ENCODE measurements at regions not wholly inside any gene's neighbourhood (a gene's known extent, or its start where the extent isn't known, plus 50 kb on each side); places are given as distances from the start of the nearest gene placed in this dataset.

DNA sequence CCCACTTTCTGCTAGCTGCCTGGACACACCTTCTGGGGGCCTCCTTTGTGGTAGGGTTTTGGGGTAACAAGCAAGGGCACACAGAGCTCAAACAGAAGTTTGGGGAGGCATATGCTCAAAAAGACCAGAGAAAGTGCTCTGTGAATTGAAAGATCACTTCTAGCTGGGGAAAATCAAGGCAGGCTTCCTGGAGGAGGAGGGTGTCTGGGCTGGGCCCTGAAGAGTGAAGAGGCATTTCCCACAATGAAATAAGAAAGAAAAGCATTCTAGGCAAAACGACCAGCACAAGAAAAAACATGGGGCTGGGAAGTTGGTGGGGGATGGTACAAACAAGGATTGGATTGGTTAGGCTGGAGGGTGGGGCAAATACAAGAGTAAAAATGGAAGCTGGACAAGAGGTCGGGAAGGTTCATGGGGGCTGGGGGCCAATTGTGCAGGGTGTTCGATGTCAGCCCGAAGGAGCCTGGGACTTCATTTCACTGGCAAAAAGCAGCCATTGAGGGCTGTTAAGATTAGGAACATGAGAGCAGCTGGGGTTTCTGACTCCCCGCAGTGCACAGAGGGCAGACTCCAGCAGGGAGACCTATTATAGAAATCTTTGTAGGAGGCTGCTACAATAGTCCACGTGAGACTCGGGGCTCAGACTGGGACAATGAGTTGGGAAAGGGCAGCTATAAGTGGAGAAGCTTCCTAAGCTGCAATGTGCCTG lies 51.5 kb upstream of the CMKLR1 start:
- TF ChIP-seq POLR2A (IDR thresholded peaks at IDR 0.05) (no peak), EP300 (IDR thresholded peaks at IDR 0.05) (no peak)
- TF ChIP-seq, protein P1, sequence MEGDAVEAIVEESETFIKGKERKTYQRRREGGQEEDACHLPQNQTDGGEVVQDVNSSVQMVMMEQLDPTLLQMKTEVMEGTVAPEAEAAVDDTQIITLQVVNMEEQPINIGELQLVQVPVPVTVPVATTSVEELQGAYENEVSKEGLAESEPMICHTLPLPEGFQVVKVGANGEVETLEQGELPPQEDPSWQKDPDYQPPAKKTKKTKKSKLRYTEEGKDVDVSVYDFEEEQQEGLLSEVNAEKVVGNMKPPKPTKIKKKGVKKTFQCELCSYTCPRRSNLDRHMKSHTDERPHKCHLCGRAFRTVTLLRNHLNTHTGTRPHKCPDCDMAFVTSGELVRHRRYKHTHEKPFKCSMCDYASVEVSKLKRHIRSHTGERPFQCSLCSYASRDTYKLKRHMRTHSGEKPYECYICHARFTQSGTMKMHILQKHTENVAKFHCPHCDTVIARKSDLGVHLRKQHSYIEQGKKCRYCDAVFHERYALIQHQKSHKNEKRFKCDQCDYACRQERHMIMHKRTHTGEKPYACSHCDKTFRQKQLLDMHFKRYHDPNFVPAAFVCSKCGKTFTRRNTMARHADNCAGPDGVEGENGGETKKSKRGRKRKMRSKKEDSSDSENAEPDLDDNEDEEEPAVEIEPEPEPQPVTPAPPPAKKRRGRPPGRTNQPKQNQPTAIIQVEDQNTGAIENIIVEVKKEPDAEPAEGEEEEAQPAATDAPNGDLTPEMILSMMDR (IDR thresholded peaks at IDR 0.05) = no peak
